SK-N-SH (cell line): ENCODE measurements at regions not wholly inside any gene's neighbourhood (a gene's known extent, or its start where the extent isn't known, plus 50 kb on each side); places are given as distances from the start of the nearest gene placed in this dataset.

ENCODE experiments used
- EP300 ChIP-seq, 2 experiments: IDR thresholded peaks; 2 replicates each; pipeline versions ENCODE4 v1.4.0 to v1.6.1; 2012; ENCODE audit warnings: borderline replicate concordance in 1 of 2, low read depth in 1 of 2, low read length in 1 of 2
- EZH2phosphoT487 ChIP-seq: fragments of 200-600 bp; sonication (generic); IDR thresholded peaks from 2 replicates; pipeline ENCODE4 v1.6.1; 2017; ENCODE audit warnings: low read depth, mixed run types, mild to moderate bottlenecking, antibody characterized with exemption, moderate library complexity, borderline replicate concordance
- JUND ChIP-seq: IDR thresholded peaks from 2 replicates; pipeline ENCODE4 v1.4.0; 2012
- NFIC ChIP-seq: IDR thresholded peaks from 2 replicates; pipeline ENCODE4 v1.4.0; 2012; ENCODE audit warnings: borderline replicate concordance
- POLR2AphosphoS5 ChIP-seq: IDR thresholded peaks from 2 replicates; pipeline ENCODE4 v1.6.1; 2012; ENCODE audit warnings: low read depth, low read length
- RAD21 ChIP-seq: IDR thresholded peaks from 2 replicates; pipeline ENCODE4 v1.6.1; 2012; ENCODE audit warnings: mild to moderate bottlenecking, low read length
- RCOR1 ChIP-seq: fragments of 150-350 bp; IDR thresholded peaks from 2 replicates; pipeline ENCODE4 v1.6.1; 2017; ENCODE audit warnings: antibody characterized with exemption, low read length
- SIN3A ChIP-seq: IDR thresholded peaks from 2 replicates; pipeline ENCODE4 v1.6.1; 2012; ENCODE audit warnings: low read depth, mild to moderate bottlenecking, low read length, moderate library complexity, borderline replicate concordance
- TAF1 ChIP-seq: IDR thresholded peaks from 2 replicates; pipeline ENCODE4 v1.6.1; 2012; ENCODE audit warnings: low read depth, mild to moderate bottlenecking, low read length, moderate library complexity, borderline replicate concordance
- TF ChIP-seq, protein P1 (sequence below): IDR thresholded peaks from 2 replicates; pipeline ENCODE4 v1.4.0; 2012; ENCODE audit warnings: low read depth
- TF ChIP-seq, protein P2 (sequence below): fragments of 200-600 bp; sonication (generic); IDR thresholded peaks from 2 replicates; pipeline ENCODE4 v1.6.1; 2017; ENCODE audit warnings: antibody characterized with exemption, mild to moderate bottlenecking, moderate library complexity
- TF ChIP-seq, protein P3 (sequence below): IDR thresholded peaks from 2 replicates; pipeline ENCODE4 v1.6.1; 2012; ENCODE audit warnings: mild to moderate bottlenecking, low read depth, low read length, moderate library complexity

DNA sequence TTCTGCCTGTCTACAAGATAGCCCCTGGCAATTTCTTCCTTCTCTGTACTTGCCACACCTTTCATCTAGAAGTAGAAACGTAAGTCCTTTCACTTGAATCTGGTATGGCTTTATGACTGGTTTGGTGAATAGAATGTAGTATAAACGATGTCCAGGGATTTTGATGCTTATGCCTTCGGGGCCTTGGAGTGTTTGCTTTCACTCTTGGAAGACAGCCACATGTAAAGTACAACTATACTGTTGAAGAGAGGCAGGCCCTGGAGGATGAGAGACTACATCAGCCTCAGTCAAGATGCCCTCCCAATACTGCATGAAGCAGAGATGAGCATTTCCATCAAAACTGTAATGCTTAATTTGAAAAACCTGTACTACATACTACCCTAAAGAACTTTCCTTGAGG, 553.8 kb upstream of the C9orf72 start:
- TF ChIP-seq TAF1 = no peak
- TF ChIP-seq, protein P1, sequence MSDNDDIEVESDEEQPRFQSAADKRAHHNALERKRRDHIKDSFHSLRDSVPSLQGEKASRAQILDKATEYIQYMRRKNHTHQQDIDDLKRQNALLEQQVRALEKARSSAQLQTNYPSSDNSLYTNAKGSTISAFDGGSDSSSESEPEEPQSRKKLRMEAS = no peak
- TF ChIP-seq, protein P2, sequence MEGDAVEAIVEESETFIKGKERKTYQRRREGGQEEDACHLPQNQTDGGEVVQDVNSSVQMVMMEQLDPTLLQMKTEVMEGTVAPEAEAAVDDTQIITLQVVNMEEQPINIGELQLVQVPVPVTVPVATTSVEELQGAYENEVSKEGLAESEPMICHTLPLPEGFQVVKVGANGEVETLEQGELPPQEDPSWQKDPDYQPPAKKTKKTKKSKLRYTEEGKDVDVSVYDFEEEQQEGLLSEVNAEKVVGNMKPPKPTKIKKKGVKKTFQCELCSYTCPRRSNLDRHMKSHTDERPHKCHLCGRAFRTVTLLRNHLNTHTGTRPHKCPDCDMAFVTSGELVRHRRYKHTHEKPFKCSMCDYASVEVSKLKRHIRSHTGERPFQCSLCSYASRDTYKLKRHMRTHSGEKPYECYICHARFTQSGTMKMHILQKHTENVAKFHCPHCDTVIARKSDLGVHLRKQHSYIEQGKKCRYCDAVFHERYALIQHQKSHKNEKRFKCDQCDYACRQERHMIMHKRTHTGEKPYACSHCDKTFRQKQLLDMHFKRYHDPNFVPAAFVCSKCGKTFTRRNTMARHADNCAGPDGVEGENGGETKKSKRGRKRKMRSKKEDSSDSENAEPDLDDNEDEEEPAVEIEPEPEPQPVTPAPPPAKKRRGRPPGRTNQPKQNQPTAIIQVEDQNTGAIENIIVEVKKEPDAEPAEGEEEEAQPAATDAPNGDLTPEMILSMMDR = no peak
- no peak for TF ChIP-seq EP300 (IDR thresholded peaks at IDR 0.05; ENCODE audit: borderline replicate concordance in 1 of 2, low read depth in 1 of 2, low read length in 1 of 2)
- no peak for TF ChIP-seq SIN3A
- no peak for TF ChIP-seq RAD21
- TF ChIP-seq, protein P3, sequence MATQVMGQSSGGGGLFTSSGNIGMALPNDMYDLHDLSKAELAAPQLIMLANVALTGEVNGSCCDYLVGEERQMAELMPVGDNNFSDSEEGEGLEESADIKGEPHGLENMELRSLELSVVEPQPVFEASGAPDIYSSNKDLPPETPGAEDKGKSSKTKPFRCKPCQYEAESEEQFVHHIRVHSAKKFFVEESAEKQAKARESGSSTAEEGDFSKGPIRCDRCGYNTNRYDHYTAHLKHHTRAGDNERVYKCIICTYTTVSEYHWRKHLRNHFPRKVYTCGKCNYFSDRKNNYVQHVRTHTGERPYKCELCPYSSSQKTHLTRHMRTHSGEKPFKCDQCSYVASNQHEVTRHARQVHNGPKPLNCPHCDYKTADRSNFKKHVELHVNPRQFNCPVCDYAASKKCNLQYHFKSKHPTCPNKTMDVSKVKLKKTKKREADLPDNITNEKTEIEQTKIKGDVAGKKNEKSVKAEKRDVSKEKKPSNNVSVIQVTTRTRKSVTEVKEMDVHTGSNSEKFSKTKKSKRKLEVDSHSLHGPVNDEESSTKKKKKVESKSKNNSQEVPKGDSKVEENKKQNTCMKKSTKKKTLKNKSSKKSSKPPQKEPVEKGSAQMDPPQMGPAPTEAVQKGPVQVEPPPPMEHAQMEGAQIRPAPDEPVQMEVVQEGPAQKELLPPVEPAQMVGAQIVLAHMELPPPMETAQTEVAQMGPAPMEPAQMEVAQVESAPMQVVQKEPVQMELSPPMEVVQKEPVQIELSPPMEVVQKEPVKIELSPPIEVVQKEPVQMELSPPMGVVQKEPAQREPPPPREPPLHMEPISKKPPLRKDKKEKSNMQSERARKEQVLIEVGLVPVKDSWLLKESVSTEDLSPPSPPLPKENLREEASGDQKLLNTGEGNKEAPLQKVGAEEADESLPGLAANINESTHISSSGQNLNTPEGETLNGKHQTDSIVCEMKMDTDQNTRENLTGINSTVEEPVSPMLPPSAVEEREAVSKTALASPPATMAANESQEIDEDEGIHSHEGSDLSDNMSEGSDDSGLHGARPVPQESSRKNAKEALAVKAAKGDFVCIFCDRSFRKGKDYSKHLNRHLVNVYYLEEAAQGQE = no peak
- no peak for TF ChIP-seq JUND
- TF ChIP-seq EZH2phosphoT487 = no peak
- TF ChIP-seq NFIC = no peak
- TF ChIP-seq RCOR1 = no peak
- no peak for TF ChIP-seq POLR2AphosphoS5
